Nephron (organoid): ENCODE measurements at regions not wholly inside any gene's neighbourhood (a gene's known extent, or its start where the extent isn't known, plus 50 kb on each side); places are given as distances from the start of the nearest gene placed in this dataset.

Experiments
- H3K27ac Mint-ChIP-seq, 3 experiments: 2 replicates each; pipeline ENCODE4 v1.8.0; 2020; ENCODE audit warnings: mixed read lengths in 3 of 3, mild to moderate bottlenecking in 2 of 3, moderate library complexity in 1 of 3
- H3K27me3 Mint-ChIP-seq: 2 replicates; pipeline ENCODE4 v1.8.0; 2021; ENCODE audit warnings: low read depth, mild to moderate bottlenecking, moderate library complexity, mixed read lengths
- H3K36me3 Mint-ChIP-seq: 2 replicates; pipeline ENCODE4 v1.8.0; 2020; ENCODE audit warnings: low read depth, mixed read lengths
- H3K4me1 Mint-ChIP-seq: 2 replicates; pipeline ENCODE4 v1.8.0; 2020; ENCODE audit warnings: mixed read lengths
- H3K4me3 Mint-ChIP-seq, 3 experiments: 2 replicates each; pipeline ENCODE4 v1.8.0; 2020; ENCODE audit warnings: mild to moderate bottlenecking in 3 of 3, mixed read lengths in 3 of 3, moderate library complexity in 2 of 3
- H3K9me3 Mint-ChIP-seq: 2 replicates; pipeline ENCODE4 v1.8.0; 2020; ENCODE audit warnings: mixed read lengths
- CTCF ChIP-seq, 3 experiments: fragments of 200-600 bp; sonication (generic); IDR thresholded peaks; one replicate each; pipeline ENCODE4 v1.5.0; 2021; ENCODE audit warnings: antibody characterized with exemption in 3 of 3; ENCODE audit not compliant: unreplicated experiment in 3 of 3

DNA sequence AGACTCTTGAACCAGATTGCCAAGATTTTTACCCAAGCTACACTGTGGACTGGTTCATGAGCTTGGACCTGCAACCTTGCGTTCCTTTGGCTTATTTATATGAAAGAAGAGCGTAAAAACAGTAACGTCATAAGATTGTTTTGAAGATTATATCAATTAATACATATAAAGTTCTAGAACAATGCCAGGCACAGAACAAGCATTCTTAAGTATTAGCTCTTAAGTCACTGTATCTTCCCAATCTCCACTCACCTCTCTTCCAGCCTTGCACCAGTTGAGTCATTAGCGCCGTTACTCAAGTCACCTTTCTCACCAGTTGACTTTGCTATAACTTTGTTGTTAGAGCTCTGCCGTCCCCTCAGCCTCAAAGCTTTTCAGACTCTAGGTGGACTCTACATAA is 415.7 kb downstream of the PLK2 start:
- no peak for TF ChIP-seq CTCF (IDR thresholded peaks at IDR 0.05; ENCODE audit: unreplicated experiment in 3 of 3)
- Mint-ChIP-seq H3K27ac (no peak overlapping the region), H3K4me1 (no peaks in the 10 kb centered on the region), H3K4me3 (no peak overlapping the region), H3K36me3 (no peaks in the 10 kb centered on the region), H3K9me3 (no peaks in the 10 kb centered on the region), H3K27me3 (no peaks in the 10 kb centered on the region)

- Mint-ChIP-seq H3K36me3 (no peaks in the 10 kb centered on the region), H3K9me3 (no peaks in the 10 kb centered on the region), H3K4me1 (no peaks in the 10 kb centered on the region), H3K4me3 (no peak overlapping the region), H3K27ac (no peak overlapping the region), H3K27me3 (no peaks in the 10 kb centered on the region)
- TF ChIP-seq CTCF (IDR thresholded peaks at IDR 0.05; ENCODE audit: unreplicated experiment in 3 of 3), result no peak
These were observed 416.6 kb downstream of the PLK2 start for GRCh38 chr5:58043032-58043945.

- Mint-ChIP-seq H3K36me3 (no peaks in the 10 kb centered on the region), H3K27ac (no peak overlapping the region), H3K4me1 (no peaks in the 10 kb centered on the region), H3K27me3 (no peaks in the 10 kb centered on the region), H3K4me3 (no peak overlapping the region), H3K9me3 (no peaks in the 10 kb centered on the region)
- TF ChIP-seq CTCF (IDR thresholded peaks at IDR 0.05; ENCODE audit: unreplicated experiment in 3 of 3), result no peak
These were observed 418.0 kb downstream of the PLK2 start for GRCh38 chr5:58041884-58042283.

DNA sequence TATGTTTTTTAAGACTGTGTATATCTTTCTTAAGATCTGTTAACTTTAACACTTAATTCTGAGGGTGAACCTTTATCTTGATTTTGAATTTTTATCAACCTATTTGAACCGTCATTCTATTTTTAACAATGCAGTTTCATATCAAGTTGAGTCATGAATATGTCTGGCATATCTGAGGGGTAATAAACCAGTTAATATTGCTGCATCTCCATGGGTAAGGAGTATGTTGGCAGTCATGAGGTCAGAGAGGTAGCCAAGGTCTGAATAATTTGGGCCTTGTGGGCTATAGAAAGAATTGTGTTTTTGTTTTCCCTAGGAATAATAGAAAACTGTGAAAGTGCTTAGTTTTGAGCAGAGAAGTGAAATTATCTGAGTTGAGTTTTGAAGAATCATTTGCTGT is 419.0 kb downstream of the PLK2 start:
- no peak for TF ChIP-seq CTCF (IDR thresholded peaks at IDR 0.05; ENCODE audit: unreplicated experiment in 3 of 3)
- Mint-ChIP-seq H3K36me3 (no peaks in the 10 kb centered on the region), H3K4me3 (no peak overlapping the region), H3K27ac (no peak overlapping the region), H3K27me3 (no peaks in the 10 kb centered on the region), H3K4me1 (no peaks in the 10 kb centered on the region), H3K9me3 (no peaks in the 10 kb centered on the region)

GRCh38 chr5:58040044-58040443 is 419.8 kb downstream of the PLK2 start:
- Mint-ChIP-seq H3K4me1 (no peaks in the 10 kb centered on the region), H3K36me3 (no peaks in the 10 kb centered on the region), H3K27me3 (no peaks in the 10 kb centered on the region), H3K4me3 (no peak overlapping the region), H3K27ac (no peak overlapping the region), H3K9me3 (no peaks in the 10 kb centered on the region)
- TF ChIP-seq CTCF (IDR thresholded peaks at IDR 0.05; ENCODE audit: unreplicated experiment in 3 of 3), result no peak

DNA sequence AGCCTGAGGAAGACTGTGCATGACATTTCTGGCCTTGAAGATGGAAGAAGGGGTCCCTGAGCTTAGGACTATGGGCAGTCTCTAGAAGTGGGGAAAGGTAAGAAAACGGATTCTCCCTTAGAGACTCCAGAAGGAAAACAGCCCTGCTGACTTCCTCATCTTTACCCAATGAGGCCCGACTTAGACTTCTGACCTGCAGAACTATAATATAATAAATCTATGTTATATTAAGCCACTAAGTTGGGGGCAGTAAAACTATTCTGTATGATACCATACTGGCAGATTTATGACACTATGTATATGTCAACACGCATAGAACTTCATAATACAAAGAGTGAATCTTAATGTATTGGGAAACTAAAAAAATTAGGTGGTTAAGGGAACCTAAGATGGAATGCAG is 422.0 kb downstream of the PLK2 start:
- no peak for TF ChIP-seq CTCF (IDR thresholded peaks at IDR 0.05; ENCODE audit: unreplicated experiment in 3 of 3)
- H3K27me3 Mint-ChIP-seq, result no peaks in the 10 kb centered on the region
- H3K4me1 Mint-ChIP-seq, result no peaks in the 10 kb centered on the region
- no peak overlapping the region for H3K27ac Mint-ChIP-seq
- no peak overlapping the region for H3K4me3 Mint-ChIP-seq
- H3K9me3 Mint-ChIP-seq, result no peaks in the 10 kb centered on the region
- H3K36me3 Mint-ChIP-seq, result no peaks in the 10 kb centered on the region
